ENCODE measurements at regions not wholly inside any gene's neighbourhood (a gene's known extent, or its start where the extent isn't known, plus 50 kb on each side); places are given as distances from the start of the nearest gene placed in this dataset.

- ChIA-PET POLR2A (no interaction called here), CTCF (interaction anchor here (0.8 to 1.5 kb wide), 5 partner anchors 14 to 255 kb away, joined by 3 to 6 read pairs (median 4); no protein-coding TSS in a partner anchor)
- TF ChIP-seq MAX (IDR thresholded peaks at IDR 0.05) (no peak), CTCF (IDR thresholded peaks at IDR 0.05) (no peak), RNF2 (IDR thresholded peaks at IDR 0.05; ENCODE audit: borderline replicate concordance, low read depth) (no peak), RCOR1 (IDR thresholded peaks at IDR 0.05; ENCODE audit: low read depth, low read length) (no peak), CBX2 (IDR thresholded peaks at IDR 0.05; ENCODE audit: borderline replicate concordance, low read depth) (no peak)
- Histone ChIP-seq H3K4me1 (peaks cover 3% of the 10 kb centered on the region; the same call in 1 of the 3 replicates), H3K27ac (no peak overlapping the region), H3K4me3 (no peak overlapping the region), H3K9me3 (no peaks in the 10 kb centered on the region), H3K4me2 (no peak overlapping the region)
- 77% methylated on average over 9 of the region's 9 CpGs for WGBS (ENCODE audit: missing lambda C conversion rate)
- FAIRE-seq (no peak), DNase-seq (ENCODE audit: low read depth in 1 of 2, low spot score in 1 of 2) (no peak), ATAC-seq (no peak; a peak in 1 of 6 replicates)
Measured at GRCh38 chr17:79342376-79342775, 267.8 kb downstream of the ENGASE start.

- no peak overlapping the region for H3K4me2 ChIP-seq
- DNase-seq (ENCODE audit: low read depth in 1 of 2, low spot score in 1 of 2) (no peak), ATAC-seq (no peak), FAIRE-seq (no peak)
- ChIA-PET CTCF (interaction anchor here (1.3 kb wide), 1 partner anchor 16 kb away, joined by 3 read pairs; no protein-coding TSS in a partner anchor), POLR2A (no interaction called here)
- H3K27ac ChIP-seq = no peak overlapping the region
- 52% methylated on average over 8 of the region's 8 CpGs for WGBS (ENCODE audit: missing lambda C conversion rate)
- TF ChIP-seq ATOH8 (CRISPR knock-in tag; IDR thresholded peaks at IDR 0.05; ENCODE audit: low read depth) (no peak), NR3C1 (IDR thresholded peaks at IDR 0.05) (no peak), POLR2AphosphoS2 (conservative IDR thresholded peaks at IDR 0.05; ENCODE audit: low read length) (no peak)
- no peak overlapping the region for H3K4me3 ChIP-seq
- no peaks in the 10 kb centered on the region for H3K9me3 ChIP-seq
- H3K4me1 ChIP-seq = peaks cover 3% of the 10 kb centered on the region; the same call in 1 of the 3 replicates
Measured at GRCh38 chr17:79341816-79342215, 267.2 kb downstream of the ENGASE start.

GRCh38 chr17:79341222-79341780 lies 266.7 kb downstream of the ENGASE start:
- Histone ChIP-seq H3K4me3 (no peak overlapping the region), H3K4me2 (no peak overlapping the region), H3K4me1 (peaks cover 3% of the 10 kb centered on the region; the same call in 1 of the 3 replicates), H3K9me3 (no peaks in the 10 kb centered on the region), H3K27ac (no peak overlapping the region)
- CTCF ChIA-PET = interaction anchor here (0.7 to 1.3 kb wide), 2 partner anchors 9 to 16 kb away, joined by 3 read pairs; no protein-coding TSS in a partner anchor
- TF ChIP-seq ESRRA (IDR thresholded peaks at IDR 0.05; ENCODE audit: borderline replicate concordance, low read length) (no peak), CTCF (IDR thresholded peaks at IDR 0.05) (no peak), KDM5A (IDR thresholded peaks at IDR 0.05) (no peak), HOXA7 (CRISPR knock-in tag; IDR thresholded peaks at IDR 0.05) (no peak), SMC3 (IDR thresholded peaks at IDR 0.05) (no peak), MAFK (IDR thresholded peaks at IDR 0.05; ENCODE audit: partially characterized antibody) (no peak), BCL3 (IDR thresholded peaks at IDR 0.05) (no peak), CBX2 (IDR thresholded peaks at IDR 0.05; ENCODE audit: borderline replicate concordance, low read depth) (no peak)
- FAIRE-seq (no peak), ATAC-seq (no peak), DNase-seq (ENCODE audit: low read depth in 1 of 2, low spot score in 1 of 2) (no peak)
- POLR2A ChIA-PET = no interaction called here
- 82% methylated on average over 8 of the region's 8 CpGs for WGBS (ENCODE audit: missing lambda C conversion rate)

Data from A549 (cell line).